Tibial nerve (tissue), 4 donors: ENCODE measurements at regions not wholly inside any gene's neighbourhood (a gene's known extent, or its start where the extent isn't known, plus 50 kb on each side); places are given as distances from the start of the nearest gene placed in this dataset.

Source experiments
- DNase-seq, 2 donors: peaks; one replicate each; pipeline ENCODE4 v3.0.0-alpha.2; 2019; ENCODE audit warnings: low spot score in 2 of 2
- H3K27ac ChIP-seq, 4 donors: fragments of 200-600 bp; sonication (generic) in 3 of 4; one replicate each; pipeline ENCODE4 v1.5.1; 2017 to 2019; ENCODE audit warnings: mild to moderate bottlenecking in 1 of 4
- H3K27me3 ChIP-seq, 2 donors: fragments of 200-600 bp; sonication (generic) in 1 of 2; one replicate each; pipeline versions ENCODE4 v1.5.1 to v1.6.0; 2017 to 2019
- H3K36me3 ChIP-seq, 3 donors: fragments of 200-600 bp; sonication (generic); one replicate each; pipeline ENCODE4 v1.5.1; 2018 to 2019
- H3K4me1 ChIP-seq, 4 donors: fragments of 200-600 bp; sonication (generic) in 3 of 4; one replicate each; pipeline ENCODE4 v1.5.1; 2017 to 2019
- H3K4me3 ChIP-seq, 4 donors: fragments of 200-600 bp; sonication (generic) in 3 of 4; one replicate each; pipeline ENCODE4 v1.5.1; 2017 to 2019; ENCODE audit warnings: mild to moderate bottlenecking in 1 of 4, moderate library complexity in 1 of 4
- H3K9me3 ChIP-seq, 4 donors: fragments of 200-600 bp; sonication (generic) in 3 of 4; one replicate each; pipeline ENCODE4 v1.5.1; 2017 to 2019
- CTCF ChIP-seq, 5 experiments: fragments of 200-600 bp in 3 of 5; fragments of 450-650 bp in 2 of 5; sonication (generic) in 3 of 5; IDR thresholded peaks; one replicate each; pipeline ENCODE4 v1.5.1; 2016 to 2019; ENCODE audit warnings: antibody characterized with exemption in 5 of 5, mild to moderate bottlenecking in 3 of 5, moderate library complexity in 2 of 5
- EP300 ChIP-seq, 2 donors: sonication (generic); formaldehyde crosslinking; IDR thresholded peaks; one replicate each; pipeline ENCODE4 v1.6.1; 2017; ENCODE audit warnings: antibody characterized with exemption in 2 of 2, mild to moderate bottlenecking in 1 of 2
- POLR2A ChIP-seq, 2 donors: fragments of 450-650 bp; IDR thresholded peaks; one replicate each; pipeline ENCODE4 v1.6.1; 2017; ENCODE audit warnings: antibody characterized with exemption in 2 of 2, mild to moderate bottlenecking in 2 of 2, moderate library complexity in 2 of 2
- WGBS, 2 donors: methylation state at CpG; one replicate each; pipeline ENCODE4 v1.1.5; 2018; 5-methylcytosine and 5-hydroxymethylcytosine counted together

- Histone ChIP-seq H3K36me3 (no peaks in the 10 kb centered on the region), H3K4me3 (no peak overlapping the region), H3K27ac (no peak overlapping the region), H3K27me3 (no peaks in the 10 kb centered on the region), H3K4me1 (no peaks in the 10 kb centered on the region), H3K9me3 (no peaks in the 10 kb centered on the region)
- DNase-seq: no peak
- TF ChIP-seq CTCF (IDR thresholded peaks at IDR 0.05) (no peak), POLR2A (IDR thresholded peaks at IDR 0.05) (no peak), EP300 (IDR thresholded peaks at IDR 0.05) (no peak)
- WGBS, 2 donors: 89 to 90% methylated on average over 3 of the region's 3 CpGs
These were observed 343.5 kb downstream of the GPR37 start for GRCh38 chr7:124422081-124422480.

GRCh38 chr7:124420367-124420766 is 345.2 kb downstream of the GPR37 start:
- no peak overlapping the region for H3K4me3 ChIP-seq
- 90 to 93% methylated on average over 2 of the region's 2 CpGs for WGBS, 2 donors
- no peaks in the 10 kb centered on the region for H3K27me3 ChIP-seq
- no peak for DNase-seq
- no peaks in the 10 kb centered on the region for H3K36me3 ChIP-seq
- TF ChIP-seq POLR2A (IDR thresholded peaks at IDR 0.05) (no peak), EP300 (IDR thresholded peaks at IDR 0.05) (no peak)
- H3K9me3 ChIP-seq: no peaks in the 10 kb centered on the region
- no peaks in the 10 kb centered on the region for H3K4me1 ChIP-seq
- no peak overlapping the region for H3K27ac ChIP-seq

- WGBS, 2 donors: 50 to 58% methylated on average over 3 of the region's 3 CpGs
- Histone ChIP-seq H3K4me1 (peaks cover 0 to 4% (median 0%) of the 10 kb centered on the region in 4 donors), H3K27me3 (no peaks in the 10 kb centered on the region), H3K27ac (no peak overlapping the region), H3K9me3 (no peaks in the 10 kb centered on the region), H3K4me3 (no peak overlapping the region), H3K36me3 (no peaks in the 10 kb centered on the region)
- DNase-seq: no peak
- TF ChIP-seq EP300 (IDR thresholded peaks at IDR 0.05): no peak
These were observed 352.6 kb downstream of the GPR37 start for GRCh38 chr7:124413029-124413428.

- Histone ChIP-seq H3K27me3 (no peaks in the 10 kb centered on the region), H3K4me1 (peaks cover 0 to 4% (median 0%) of the 10 kb centered on the region in 4 donors), H3K4me3 (no peak overlapping the region), H3K36me3 (no peaks in the 10 kb centered on the region), H3K27ac (no peak overlapping the region), H3K9me3 (no peaks in the 10 kb centered on the region)
- 70 to 73% methylated on average over 6 of the region's 6 CpGs for WGBS, 2 donors
- no peak for TF ChIP-seq POLR2A (IDR thresholded peaks at IDR 0.05)
- no peak for TF ChIP-seq CTCF (IDR thresholded peaks at IDR 0.05)
- TF ChIP-seq EP300 (IDR thresholded peaks at IDR 0.05): no peak
- no peak for DNase-seq
These were observed 353.1 kb downstream of the GPR37 start for GRCh38 chr7:124412531-124412930.

GRCh38 chr7:124411796-124412195 is 353.8 kb downstream of the GPR37 start:
- 29 to 30% methylated on average over 7 of the region's 7 CpGs for WGBS, 2 donors
- H3K4me3 ChIP-seq: no peak overlapping the region
- TF ChIP-seq POLR2A (IDR thresholded peaks at IDR 0.05) (no peak), EP300 (IDR thresholded peaks at IDR 0.05) (no peak), CTCF (IDR thresholded peaks at IDR 0.05) (no peak)

GRCh38 chr7:124403587-124403986 is 362.0 kb downstream of the GPR37 start:
- Histone ChIP-seq H3K36me3 (no peaks in the 10 kb centered on the region), H3K27me3 (no peaks in the 10 kb centered on the region), H3K4me1 (no peaks in the 10 kb centered on the region), H3K27ac (no peak overlapping the region), H3K9me3 (no peaks in the 10 kb centered on the region), H3K4me3 (no peak overlapping the region)
- DNase-seq: no peak
- TF ChIP-seq CTCF (IDR thresholded peaks at IDR 0.05) (no peak), POLR2A (IDR thresholded peaks at IDR 0.05) (no peak), EP300 (IDR thresholded peaks at IDR 0.05) (no peak)
- 78 to 88% methylated on average over 1 of the region's 1 CpG for WGBS, 2 donors

More at GRCh38 chr7:124411796-124412195, 353.8 kb downstream of the GPR37 start:
- H3K4me1 ChIP-seq: peaks cover 0 to 4% (median 0%) of the 10 kb centered on the region in 4 donors
- no peak for DNase-seq
- no peaks in the 10 kb centered on the region for H3K27me3 ChIP-seq
- no peaks in the 10 kb centered on the region for H3K9me3 ChIP-seq
- H3K27ac ChIP-seq: no peak overlapping the region
- H3K36me3 ChIP-seq: no peaks in the 10 kb centered on the region
